Naive thymus-derived CD4-positive, alpha-beta T cell (primary cell): ENCODE measurements at regions not wholly inside any gene's neighbourhood (a gene's known extent, or its start where the extent isn't known, plus 50 kb on each side); places are given as distances from the start of the nearest gene placed in this dataset.
"Not testable (repeated sequence)": the region's sequence is repeated elsewhere in the genome, so short reads cannot be mapped to it uniquely, and the experiment has no call there.

ENCODE experiments used
- ATAC-seq: fragments of 150-1000 bp; cut with Tn5 transposase; 2 replicates; pipeline ENCODE4 v1.10.0; 2021; ENCODE audit warnings: mild to moderate bottlenecking, moderate library complexity
- CTCF ChIA-PET: fragments of 350-600 bp; sonication (Branson Sonifier 250); formaldehyde crosslinking; loops from one replicate; lab custom pipeline; 2021; ENCODE audit warnings: antibody characterized with exemption; lab: Charles Lee
- POLR2A ChIA-PET: fragments of 350-600 bp; sonication (Branson Sonifier 250); formaldehyde crosslinking; loops from one replicate; lab custom pipeline; 2021; ENCODE audit warnings: antibody characterized with exemption, inconsistent platforms; lab: Charles Lee
- DNase-seq, 9 donors: peaks; one replicate each; pipeline versions ENCODE4 v3.0.0 to v3.0.0-alpha.2; 2020 to 2022; ENCODE audit warnings: mixed read lengths in 1 of 9
- H3K27ac ChIP-seq: one replicate; pipeline ENCODE4 v1.7.0; 2013; ENCODE audit warnings: mild to moderate bottlenecking, low read depth, low read length, moderate library complexity
- H3K27me3 ChIP-seq, 2 donors: one replicate each; pipeline ENCODE4 v1.7.0; 2013; ENCODE audit warnings: low read length in 2 of 2, mild to moderate bottlenecking in 2 of 2, moderate library complexity in 2 of 2; ENCODE audit not compliant: control insufficient read depth in 2 of 2, insufficient read depth in 2 of 2
- H3K36me3 ChIP-seq, 3 experiments: 1 replicate in 2 of 3; 2 replicates in 1 of 3; pipeline ENCODE4 v1.7.0; 2013; ENCODE audit warnings: low read length in 3 of 3, mild to moderate bottlenecking in 3 of 3, moderate library complexity in 1 of 3; ENCODE audit not compliant: insufficient read depth in 3 of 3, control insufficient read depth in 2 of 3
- H3K4me1 ChIP-seq, 2 donors: one replicate each; pipeline ENCODE4 v1.7.0; 2013; ENCODE audit warnings: low read length in 2 of 2, mild to moderate bottlenecking in 2 of 2, moderate library complexity in 1 of 2; ENCODE audit not compliant: control insufficient read depth in 2 of 2, insufficient read depth in 2 of 2
- H3K4me3 ChIP-seq: 2 replicates; pipeline ENCODE4 v1.7.0; 2013; ENCODE audit warnings: mild to moderate bottlenecking, low read length
- H3K9me3 ChIP-seq, 3 experiments: 1 replicate in 2 of 3; 2 replicates in 1 of 3; pipeline ENCODE4 v1.7.0; 2013; ENCODE audit warnings: low read length in 3 of 3; ENCODE audit not compliant: control insufficient read depth in 2 of 3
- H3K27ac Mint-ChIP-seq, 9 donors: one replicate each; pipeline ENCODE4 v1.8.0; 2020 to 2022; ENCODE audit warnings: mixed read lengths in 9 of 9, mild to moderate bottlenecking in 8 of 9, moderate library complexity in 5 of 9, inconsistent platforms in 2 of 9
- H3K27me3 Mint-ChIP-seq, 5 donors: one replicate each; pipeline ENCODE4 v1.8.0; 2021 to 2022; ENCODE audit warnings: mixed read lengths in 5 of 5, mild to moderate bottlenecking in 1 of 5
- H3K36me3 Mint-ChIP-seq, 5 donors: one replicate each; pipeline ENCODE4 v1.8.0; 2020 to 2022; ENCODE audit warnings: mixed read lengths in 5 of 5, mild to moderate bottlenecking in 3 of 5, inconsistent platforms in 1 of 5
- H3K4me1 Mint-ChIP-seq, 7 donors: one replicate each; pipeline ENCODE4 v1.8.0; 2020 to 2022; ENCODE audit warnings: mixed read lengths in 7 of 7, mild to moderate bottlenecking in 3 of 7, inconsistent platforms in 1 of 7
- H3K4me3 Mint-ChIP-seq, 10 donors: one replicate each; pipeline ENCODE4 v1.8.0; 2020 to 2022; ENCODE audit warnings: mild to moderate bottlenecking in 10 of 10, mixed read lengths in 10 of 10, moderate library complexity in 6 of 10, inconsistent platforms in 2 of 10
- H3K9me3 Mint-ChIP-seq, 11 donors: one replicate each; pipeline ENCODE4 v1.8.0; 2020 to 2022; ENCODE audit warnings: mixed read lengths in 11 of 11, mild to moderate bottlenecking in 4 of 11, inconsistent platforms in 1 of 11, moderate library complexity in 1 of 11
- intact Hi-C, 2 donors: fragments of 100-400 bp; cut with micrococcal nuclease; formaldehyde crosslinking; loops; one replicate each; pipeline ENCODE4 v1.15.1; 2023

GRCh38 chr4:130985371-130985770, 1889.4 kb downstream of the C4orf33 start:
- intact Hi-C loops, result no loop called here
- peaks cover 0 to 11% (median 3%) of the 10 kb centered on the region in 11 donors for H3K9me3 Mint-ChIP-seq
- Histone ChIP-seq H3K27ac (no peak overlapping the region), H3K4me3 (no peak overlapping the region), H3K36me3 (no peaks in the 10 kb centered on the region), H3K27me3 (no peaks in the 10 kb centered on the region), H3K9me3 (no peaks in the 10 kb centered on the region), H3K4me1 (no peaks in the 10 kb centered on the region)
- no peaks in the 10 kb centered on the region for H3K36me3 Mint-ChIP-seq
- CTCF ChIA-PET, result no interaction called here
- H3K4me1 Mint-ChIP-seq, result no peaks in the 10 kb centered on the region
- no peak for DNase-seq
- no peaks in the 10 kb centered on the region for H3K27me3 Mint-ChIP-seq
- no peak overlapping the region for H3K4me3 Mint-ChIP-seq
- ATAC-seq, result no peak
- POLR2A ChIA-PET, result no interaction called here
- no peak overlapping the region for H3K27ac Mint-ChIP-seq

DNA sequence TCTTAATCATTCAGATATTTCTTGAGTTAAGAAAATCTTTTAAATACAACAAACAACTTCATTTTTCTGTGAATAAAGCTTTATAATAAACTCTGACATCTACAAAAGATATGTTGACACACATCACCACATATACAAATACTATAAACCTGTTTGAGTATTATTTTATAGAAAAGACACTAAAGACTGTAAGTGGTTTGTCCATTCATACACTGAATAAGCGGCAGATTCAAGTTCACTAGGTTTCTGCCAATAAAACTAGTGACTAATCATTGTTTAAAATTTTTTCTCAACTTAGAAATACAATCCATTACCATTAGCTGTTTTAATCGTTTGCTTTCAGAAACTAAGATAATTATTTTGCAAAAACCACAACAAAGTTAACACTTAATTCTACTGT, 1900.0 kb downstream of the C4orf33 start:
- ATAC-seq (no peak), DNase-seq (no peak)
- H3K4me1 ChIP-seq, result no peaks in the 10 kb centered on the region
- Mint-ChIP-seq H3K27me3 (no peaks in the 10 kb centered on the region), H3K9me3 (peaks cover 0 to 18% (median under 1%) of the 10 kb centered on the region in 11 donors), H3K27ac (no peak overlapping the region), H3K4me1 (no peaks in the 10 kb centered on the region), H3K36me3 (no peaks in the 10 kb centered on the region), H3K4me3 (no peak overlapping the region)
- no peak overlapping the region for H3K4me3 ChIP-seq
- no peak overlapping the region for H3K27ac ChIP-seq
- ChIA-PET CTCF (no interaction called here), POLR2A (no interaction called here)
- H3K36me3 ChIP-seq, result no peaks in the 10 kb centered on the region
- no peaks in the 10 kb centered on the region for H3K27me3 ChIP-seq
- intact Hi-C loops, result no loop called here
- no peaks in the 10 kb centered on the region for H3K9me3 ChIP-seq

DNA sequence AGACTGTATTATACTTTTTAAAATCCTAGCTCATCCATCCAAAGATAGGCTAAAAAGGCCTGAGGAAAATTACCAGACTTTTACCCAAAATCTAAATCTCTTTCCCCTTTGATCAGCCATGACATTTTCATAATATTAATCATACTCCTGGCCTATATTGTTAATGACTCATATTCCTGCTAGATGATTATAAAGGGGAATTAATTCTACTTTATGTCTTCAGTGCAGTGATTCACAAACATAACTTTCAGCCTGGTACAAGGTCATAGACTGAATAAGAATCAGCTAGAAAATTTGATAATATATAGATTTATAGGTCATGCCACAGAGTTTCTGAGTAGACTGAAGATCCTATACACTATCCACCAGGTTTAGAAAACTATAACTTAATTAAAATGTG, 1905.4 kb downstream of the C4orf33 start:
- Mint-ChIP-seq H3K27ac (no peak overlapping the region), H3K4me3 (no peak overlapping the region), H3K4me1 (no peaks in the 10 kb centered on the region), H3K27me3 (no peaks in the 10 kb centered on the region), H3K9me3 (peaks cover 0 to 11% (median 0%) of the 10 kb centered on the region in 11 donors), H3K36me3 (no peaks in the 10 kb centered on the region)
- Histone ChIP-seq H3K27me3 (no peaks in the 10 kb centered on the region), H3K4me1 (no peaks in the 10 kb centered on the region), H3K4me3 (no peak overlapping the region), H3K27ac (no peak overlapping the region), H3K36me3 (no peaks in the 10 kb centered on the region), H3K9me3 (no peaks in the 10 kb centered on the region)
- DNase-seq (no peak), ATAC-seq (no peak)
- intact Hi-C loops, result no loop called here
- POLR2A ChIA-PET, result no interaction called here
- CTCF ChIA-PET, result no interaction called here

DNA sequence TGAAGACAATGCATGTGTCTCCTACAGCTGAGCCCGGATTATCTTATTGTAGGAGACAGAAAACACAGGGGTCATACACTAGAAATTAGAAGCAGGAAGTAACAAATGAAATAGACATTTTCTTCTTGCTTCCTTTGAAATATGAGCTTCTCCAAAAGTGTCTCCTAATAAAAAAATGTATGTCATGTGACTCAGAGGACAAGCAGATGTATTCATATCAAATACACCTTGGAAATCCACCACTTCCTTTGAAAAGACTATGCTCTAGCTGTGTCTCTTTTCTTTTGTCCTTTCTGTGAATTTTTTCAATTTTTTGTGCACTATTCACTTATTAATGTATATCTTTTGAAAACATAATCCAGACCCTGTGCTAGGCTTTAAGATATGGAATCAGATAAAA, 1906.2 kb downstream of the C4orf33 start:
- H3K9me3 ChIP-seq, result no peaks in the 10 kb centered on the region
- H3K4me3 Mint-ChIP-seq, result no peak overlapping the region
- ChIA-PET POLR2A (no interaction called here), CTCF (no interaction called here)
- no peak overlapping the region for H3K27ac ChIP-seq
- no peaks in the 10 kb centered on the region for H3K36me3 ChIP-seq
- no peak for DNase-seq
- ATAC-seq, result no peak
- no peaks in the 10 kb centered on the region for H3K36me3 Mint-ChIP-seq
- no peaks in the 10 kb centered on the region for H3K27me3 Mint-ChIP-seq
- no peaks in the 10 kb centered on the region for H3K4me1 Mint-ChIP-seq
- H3K4me1 ChIP-seq, result no peaks in the 10 kb centered on the region
- intact Hi-C loops, result no loop called here
- H3K27me3 ChIP-seq, result no peaks in the 10 kb centered on the region
- H3K4me3 ChIP-seq, result no peak overlapping the region
- H3K9me3 Mint-ChIP-seq, result peaks cover 0 to 3% (median 0%) of the 10 kb centered on the region in 11 donors
- H3K27ac Mint-ChIP-seq, result no peak overlapping the region

DNA sequence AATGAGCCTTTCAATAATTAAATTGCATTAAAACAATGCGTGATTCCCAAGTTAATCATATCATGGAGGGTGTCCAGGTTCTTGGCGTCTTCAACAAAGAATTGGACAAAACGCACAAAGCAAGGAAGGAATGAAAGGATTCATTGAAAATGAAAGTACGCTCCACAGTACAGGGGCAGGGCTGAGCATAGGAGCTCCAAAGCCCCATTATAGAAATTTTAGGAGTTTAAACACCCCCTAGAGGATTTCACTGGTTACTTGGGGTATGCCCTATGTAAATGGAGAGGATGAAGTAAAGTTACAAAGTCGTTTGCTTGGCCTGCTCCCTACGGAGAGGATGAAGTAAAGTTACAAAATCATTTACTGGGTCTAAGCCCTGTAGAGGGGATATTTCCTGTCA, 1910.4 kb downstream of the C4orf33 start:
- no peaks in the 10 kb centered on the region for H3K27me3 ChIP-seq
- intact Hi-C loops, result no loop called here
- H3K4me3 ChIP-seq, result no peak overlapping the region
- H3K27ac ChIP-seq, result no peak overlapping the region
- CTCF ChIA-PET, result no interaction called here
- ATAC-seq (no peak), DNase-seq (no peak)
- Mint-ChIP-seq H3K9me3 (peaks cover 0 to 2% (median 0%) of the 10 kb centered on the region in 11 donors), H3K4me3 (no peak overlapping the region), H3K4me1 (no peaks in the 10 kb centered on the region), H3K27ac (no peak overlapping the region), H3K36me3 (no peaks in the 10 kb centered on the region), H3K27me3 (no peaks in the 10 kb centered on the region)
- POLR2A ChIA-PET, result no interaction called here
- H3K9me3 ChIP-seq, result no peaks in the 10 kb centered on the region
- H3K4me1 ChIP-seq, result no peaks in the 10 kb centered on the region
- H3K36me3 ChIP-seq, result no peaks in the 10 kb centered on the region

DNA sequence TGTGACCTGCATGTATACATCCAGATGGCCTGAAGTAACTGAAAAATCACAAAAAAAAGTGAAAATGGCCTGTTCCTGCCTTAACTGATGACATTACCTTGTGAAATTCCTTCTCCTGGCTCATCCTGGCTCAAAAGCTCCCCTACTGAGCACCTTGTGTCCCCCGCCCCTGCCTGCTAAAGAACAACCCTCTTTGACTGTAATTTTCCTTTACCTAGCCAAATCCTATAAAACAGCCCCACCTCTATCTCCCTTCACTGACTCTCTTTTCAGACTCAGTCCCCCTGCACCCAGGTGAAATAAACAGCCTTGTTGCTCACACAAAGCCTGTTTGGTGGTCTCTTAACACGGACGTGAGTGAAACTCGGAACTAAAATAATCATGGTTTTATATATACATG, 1916.0 kb downstream of the C4orf33 start:
- H3K4me1 Mint-ChIP-seq, H3K9me3 ChIP-seq, H3K27me3 Mint-ChIP-seq, DNase-seq, H3K4me3 ChIP-seq, H3K4me1 ChIP-seq, H3K27ac Mint-ChIP-seq, ATAC-seq, H3K36me3 ChIP-seq, H3K27me3 ChIP-seq, intact Hi-C loops, POLR2A ChIA-PET, H3K27ac ChIP-seq, H3K36me3 Mint-ChIP-seq, CTCF ChIA-PET, H3K4me3 Mint-ChIP-seq: not testable (repeated sequence)
- peaks cover 0 to 11% (median 0%) of the 10 kb centered on the region in 11 donors for H3K9me3 Mint-ChIP-seq

- no peaks in the 10 kb centered on the region for H3K36me3 ChIP-seq
- intact Hi-C loops, result no loop called here
- no peaks in the 10 kb centered on the region for H3K4me1 Mint-ChIP-seq
- no peak overlapping the region for H3K27ac Mint-ChIP-seq
- H3K4me1 ChIP-seq, result no peaks in the 10 kb centered on the region
- H3K9me3 ChIP-seq, result no peaks in the 10 kb centered on the region
- no peak overlapping the region for H3K27ac ChIP-seq
- no peak for ATAC-seq
- ChIA-PET CTCF (no interaction called here), POLR2A (no interaction called here)
- no peaks in the 10 kb centered on the region for H3K27me3 ChIP-seq
- H3K4me3 ChIP-seq, result no peak overlapping the region
- peaks cover 0 to 11% (median 0%) of the 10 kb centered on the region in 11 donors for H3K9me3 Mint-ChIP-seq
- DNase-seq, result no peak
- H3K4me3 Mint-ChIP-seq, result no peak overlapping the region
- no peaks in the 10 kb centered on the region for H3K36me3 Mint-ChIP-seq
- H3K27me3 Mint-ChIP-seq, result no peaks in the 10 kb centered on the region
Observed at GRCh38 chr4:131013226-131013625, 1917.3 kb downstream of the C4orf33 start.
